CD14-positive monocyte (primary cell): ENCODE measurements at regions not wholly inside any gene's neighbourhood (a gene's known extent, or its start where the extent isn't known, plus 50 kb on each side); places are given as distances from the start of the nearest gene placed in this dataset.

Experiments
- DNase-seq, 3 donors: peaks; one replicate each; pipeline ENCODE4 v3.0.0-alpha.2; 2011 to 2022
- H2AFZ ChIP-seq: 2 replicates; pipeline ENCODE4 v1.6.0; 2012; ENCODE audit warnings: mild to moderate bottlenecking, low read depth, low read length, inconsistent platforms; ENCODE audit not compliant: insufficient read depth, poor library complexity, severe bottlenecking
- H3K27ac ChIP-seq, 2 donors: 1 replicate in 1 of 2; 2 replicates in 1 of 2; pipeline ENCODE4 v1.5.1; 2012 to 2013; ENCODE audit warnings: low read length in 2 of 2, control low read depth in 1 of 2, inconsistent platforms in 1 of 2, low read depth in 1 of 2, mild to moderate bottlenecking in 1 of 2
- H3K27me3 ChIP-seq, 2 donors: one replicate each; pipeline versions ENCODE4 v1.6.0 to v1.6.1; 2011 to 2013; ENCODE audit warnings: low read length in 2 of 2; ENCODE audit not compliant: control insufficient read depth in 2 of 2, insufficient read depth in 2 of 2
- H3K36me3 ChIP-seq, 2 donors: replicated peaks in 1 of 2; 1 replicate in 1 of 2; 2 replicates in 1 of 2; pipeline versions ENCODE4 v1.5.1 to v1.6.1; 2012 to 2013; ENCODE audit warnings: low read length in 2 of 2, control low read depth in 1 of 2, inconsistent platforms in 1 of 2, mild to moderate bottlenecking in 1 of 2; ENCODE audit not compliant: insufficient read depth in 2 of 2, control insufficient read depth in 1 of 2
- H3K4me1 ChIP-seq, 2 donors: 1 replicate in 1 of 2; 2 replicates in 1 of 2; pipeline versions ENCODE4 v1.5.1 to v1.6.1; 2012 to 2013; ENCODE audit warnings: low read length in 2 of 2, control low read depth in 1 of 2, inconsistent platforms in 1 of 2, mild to moderate bottlenecking in 1 of 2, moderate library complexity in 1 of 2; ENCODE audit not compliant: insufficient read depth in 2 of 2, control insufficient read depth in 1 of 2
- H3K4me2 ChIP-seq: replicated peaks from 2 replicates; pipeline ENCODE3; 2012; ENCODE audit warnings: low read length, moderate library complexity, mild to moderate bottlenecking; ENCODE audit not compliant: poor library complexity, severe bottlenecking; ENCODE audit errors: extremely low read depth
- H3K4me3 ChIP-seq, 3 experiments: fragments of 200-600 bp in 1 of 3; sonication (generic) in 1 of 3; replicated peaks in 1 of 3; 1 replicate in 2 of 3; 2 replicates in 1 of 3; pipeline ENCODE4 v1.5.1; 2011 to 2013; ENCODE audit warnings: low read length in 3 of 3, mild to moderate bottlenecking in 3 of 3, control low read depth in 2 of 3, low read depth in 2 of 3, inconsistent platforms in 1 of 3, moderate library complexity in 1 of 3
- H3K79me2 ChIP-seq: 2 replicates; pipeline ENCODE4 v1.6.0; 2012; ENCODE audit warnings: mild to moderate bottlenecking, control low read depth, inconsistent platforms, low read length, moderate library complexity; ENCODE audit not compliant: insufficient read depth
- H3K9ac ChIP-seq: 2 replicates; pipeline ENCODE4 v1.6.0; 2017; ENCODE audit warnings: low read length, mild to moderate bottlenecking; ENCODE audit not compliant: insufficient read depth, poor library complexity, severe bottlenecking
- H3K9me3 ChIP-seq, 2 donors: replicated peaks in 1 of 2; 1 replicate in 1 of 2; 2 replicates in 1 of 2; pipeline versions ENCODE4 v1.5.1 to v1.6.1; 2012 to 2013; ENCODE audit warnings: low read length in 2 of 2, control low read depth in 1 of 2; ENCODE audit not compliant: control insufficient read depth in 1 of 2, insufficient read depth in 1 of 2
- H4K20me1 ChIP-seq: 2 replicates; pipeline ENCODE4 v1.6.0; 2012; ENCODE audit warnings: mild to moderate bottlenecking, low read length, control low read depth, moderate library complexity; ENCODE audit not compliant: insufficient read depth
- H3K27ac Mint-ChIP-seq, 7 donors: one replicate each; pipeline ENCODE4 v1.8.0; 2020; ENCODE audit warnings: mild to moderate bottlenecking in 7 of 7, mixed read lengths in 7 of 7, moderate library complexity in 6 of 7, inconsistent platforms in 2 of 7
- H3K27me3 Mint-ChIP-seq, 3 donors: one replicate each; pipeline ENCODE4 v1.8.0; 2021 to 2022; ENCODE audit warnings: low read depth in 3 of 3, mild to moderate bottlenecking in 3 of 3, mixed read lengths in 3 of 3, moderate library complexity in 3 of 3, inconsistent platforms in 1 of 3
- H3K36me3 Mint-ChIP-seq, 2 donors: one replicate each; pipeline ENCODE4 v1.8.0; 2020; ENCODE audit warnings: mixed read lengths in 2 of 2, inconsistent platforms in 1 of 2, mild to moderate bottlenecking in 1 of 2
- H3K4me1 Mint-ChIP-seq: one replicate; pipeline ENCODE4 v1.8.0; 2020; ENCODE audit warnings: mild to moderate bottlenecking, mixed read lengths
- H3K4me3 Mint-ChIP-seq, 2 donors: one replicate each; pipeline ENCODE4 v1.8.0; 2020; ENCODE audit warnings: mild to moderate bottlenecking in 2 of 2, mixed read lengths in 2 of 2, moderate library complexity in 1 of 2
- H3K9me3 Mint-ChIP-seq, 7 donors: one replicate each; pipeline ENCODE4 v1.8.0; 2020 to 2022; ENCODE audit warnings: mixed read lengths in 7 of 7, mild to moderate bottlenecking in 6 of 7, moderate library complexity in 6 of 7, inconsistent platforms in 2 of 7
- WGBS: methylation state at CpG from one replicate; pipeline ENCODE4 v1.1.5; 2013; ENCODE audit warnings: missing lambda C conversion rate; ENCODE audit not compliant: insufficient coverage; 5-methylcytosine and 5-hydroxymethylcytosine counted together
- intact Hi-C, 2 donors: fragments of 100-400 bp; cut with micrococcal nuclease; formaldehyde crosslinking; loops; one replicate each; pipeline versions ENCODE4 v1.15.0 to v1.15.1; 2023
- TF ChIP-seq, protein P1 (sequence below): fragments of 200-600 bp; IDR thresholded peaks from one replicate; pipeline ENCODE4 v1.8.0; 2022; ENCODE audit warnings: antibody characterized with exemption, mild to moderate bottlenecking

- Histone ChIP-seq H2AFZ (no peak overlapping the region), H3K4me1 (no peaks in the 10 kb centered on the region), H4K20me1 (no peaks in the 10 kb centered on the region), H3K9ac (no peak overlapping the region), H3K4me2 (no peak overlapping the region), H3K4me3 (no peak overlapping the region), H3K36me3 (no peaks in the 10 kb centered on the region), H3K79me2 (no peaks in the 10 kb centered on the region), H3K27me3 (no peaks in the 10 kb centered on the region), H3K27ac (no peak overlapping the region), H3K9me3 (peaks cover 4% of the 10 kb centered on the region in 2 donors)
- intact Hi-C loops, result no loop called here
- WGBS, result no CpG with 5 or more reads among the region's 2 CpGs
- H3K4me3 Mint-ChIP-seq, result no peak overlapping the region
- no peaks in the 10 kb centered on the region for H3K27me3 Mint-ChIP-seq
- H3K27ac Mint-ChIP-seq, result no peak overlapping the region
- no peaks in the 10 kb centered on the region for H3K36me3 Mint-ChIP-seq
- peaks cover 0 to 13% (median 3%) of the 10 kb centered on the region in 7 donors for H3K9me3 Mint-ChIP-seq
- no peak for DNase-seq
- H3K4me1 Mint-ChIP-seq, result no peaks in the 10 kb centered on the region
- TF ChIP-seq, protein P1, sequence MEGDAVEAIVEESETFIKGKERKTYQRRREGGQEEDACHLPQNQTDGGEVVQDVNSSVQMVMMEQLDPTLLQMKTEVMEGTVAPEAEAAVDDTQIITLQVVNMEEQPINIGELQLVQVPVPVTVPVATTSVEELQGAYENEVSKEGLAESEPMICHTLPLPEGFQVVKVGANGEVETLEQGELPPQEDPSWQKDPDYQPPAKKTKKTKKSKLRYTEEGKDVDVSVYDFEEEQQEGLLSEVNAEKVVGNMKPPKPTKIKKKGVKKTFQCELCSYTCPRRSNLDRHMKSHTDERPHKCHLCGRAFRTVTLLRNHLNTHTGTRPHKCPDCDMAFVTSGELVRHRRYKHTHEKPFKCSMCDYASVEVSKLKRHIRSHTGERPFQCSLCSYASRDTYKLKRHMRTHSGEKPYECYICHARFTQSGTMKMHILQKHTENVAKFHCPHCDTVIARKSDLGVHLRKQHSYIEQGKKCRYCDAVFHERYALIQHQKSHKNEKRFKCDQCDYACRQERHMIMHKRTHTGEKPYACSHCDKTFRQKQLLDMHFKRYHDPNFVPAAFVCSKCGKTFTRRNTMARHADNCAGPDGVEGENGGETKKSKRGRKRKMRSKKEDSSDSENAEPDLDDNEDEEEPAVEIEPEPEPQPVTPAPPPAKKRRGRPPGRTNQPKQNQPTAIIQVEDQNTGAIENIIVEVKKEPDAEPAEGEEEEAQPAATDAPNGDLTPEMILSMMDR, result no peak
Observed at GRCh38 chr5:121581588-121581987, 270.1 kb upstream of the FTMT start.

DNA sequence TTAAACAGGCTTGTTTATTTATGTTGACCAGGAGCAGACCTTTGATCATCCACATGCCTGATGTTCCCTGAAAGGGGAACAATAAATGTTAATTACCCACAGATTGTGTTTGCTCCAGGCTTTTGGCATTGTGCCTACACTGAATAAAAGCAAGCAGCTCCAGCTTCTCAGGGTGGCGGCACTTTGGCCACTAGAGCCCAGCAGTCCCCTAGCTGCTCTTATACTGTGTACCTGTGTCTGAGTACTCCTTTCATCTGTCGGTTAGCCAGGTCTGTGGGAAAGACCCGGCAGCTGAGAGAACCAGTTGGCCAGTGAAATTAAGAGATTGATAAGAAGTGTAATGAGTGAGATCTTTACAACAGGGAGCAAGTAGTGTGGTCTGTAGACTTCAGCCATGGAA lies 254.8 kb upstream of the FTMT start:
- no peaks in the 10 kb centered on the region for H3K79me2 ChIP-seq
- H3K36me3 Mint-ChIP-seq, result no peaks in the 10 kb centered on the region
- no peak overlapping the region for H3K4me3 ChIP-seq
- intact Hi-C loops, result no loop called here
- no peak overlapping the region for H3K4me3 Mint-ChIP-seq
- H3K27me3 ChIP-seq, result no peaks in the 10 kb centered on the region
- no peaks in the 10 kb centered on the region for H3K4me1 ChIP-seq
- H3K9ac ChIP-seq, result no peak overlapping the region
- no peaks in the 10 kb centered on the region for H3K4me1 Mint-ChIP-seq
- no peaks in the 10 kb centered on the region for H3K36me3 ChIP-seq
- peaks cover 0 to 2% (median 0%) of the 10 kb centered on the region in 3 donors for H3K27me3 Mint-ChIP-seq
- peaks cover 0 to 5% of the 10 kb centered on the region in 2 donors for H3K9me3 ChIP-seq
- peak overlapping the region in 1 of 7 donors; percentile 33 for H3K27ac Mint-ChIP-seq
- no peak for DNase-seq
- no peak overlapping the region for H3K27ac ChIP-seq
- H4K20me1 ChIP-seq, result no peaks in the 10 kb centered on the region
- 86% methylated on average over 1 of the region's 3 CpGs for WGBS
- TF ChIP-seq, protein P1, result no peak
- H2AFZ ChIP-seq, result no peak overlapping the region
- peaks cover 0 to 10% (median 7%) of the 10 kb centered on the region in 7 donors for H3K9me3 Mint-ChIP-seq
- H3K4me2 ChIP-seq, result no peak overlapping the region
